Neural crest cell (in vitro differentiated cells): ENCODE measurements at regions not wholly inside any gene's neighbourhood (a gene's known extent, or its start where the extent isn't known, plus 50 kb on each side); places are given as distances from the start of the nearest gene placed in this dataset.

ENCODE experiments used
- DNase-seq: peaks from one replicate; pipeline ENCODE4 v3.0.0; 2021; ENCODE audit warnings: low read depth, mixed read lengths, low spot score
- H3K27ac Mint-ChIP-seq: one replicate; pipeline ENCODE4 v1.8.0; 2021; ENCODE audit warnings: mild to moderate bottlenecking, mixed read lengths; ENCODE audit not compliant: unreplicated experiment
- H3K27me3 Mint-ChIP-seq: 2 replicates; pipeline ENCODE4 v1.8.0; 2021; ENCODE audit warnings: low read depth, mild to moderate bottlenecking, mixed read lengths
- H3K36me3 Mint-ChIP-seq: 2 replicates; pipeline ENCODE4 v1.8.0; 2021; ENCODE audit warnings: low read depth, mild to moderate bottlenecking, mixed read lengths
- H3K4me1 Mint-ChIP-seq: 2 replicates; pipeline ENCODE4 v1.8.0; 2021; ENCODE audit warnings: mixed read lengths
- H3K4me3 Mint-ChIP-seq: one replicate; pipeline ENCODE4 v1.8.0; 2021; ENCODE audit warnings: mild to moderate bottlenecking, mixed read lengths
- H3K9me3 Mint-ChIP-seq: 2 replicates; pipeline ENCODE4 v1.8.0; 2021; ENCODE audit warnings: mixed read lengths
- CTCF ChIP-seq: fragments of 200-600 bp; sonication (generic); conservative IDR thresholded peaks from 2 replicates; pipeline ENCODE4 v1.5.0; 2021; ENCODE audit warnings: antibody characterized with exemption, mild to moderate bottlenecking

- Mint-ChIP-seq H3K4me3 (no peak overlapping the region), H3K9me3 (peaks cover 3% of the 10 kb centered on the region), H3K27ac (no peak overlapping the region), H3K4me1 (no peaks in the 10 kb centered on the region), H3K27me3 (no peaks in the 10 kb centered on the region), H3K36me3 (no peaks in the 10 kb centered on the region)
- no peak for DNase-seq
- TF ChIP-seq CTCF: no peak
Measured at GRCh38 chr12:23431006-23431405, 518.5 kb downstream of the SOX5 start.

GRCh38 chr12:23433121-23433520 lies 516.3 kb downstream of the SOX5 start:
- DNase-seq: no peak
- Mint-ChIP-seq H3K9me3 (peaks cover 8% of the 10 kb centered on the region), H3K36me3 (peaks cover 2% of the 10 kb centered on the region), H3K4me1 (no peaks in the 10 kb centered on the region), H3K27me3 (no peaks in the 10 kb centered on the region), H3K4me3 (no peak overlapping the region), H3K27ac (no peak overlapping the region)
- TF ChIP-seq CTCF: no peak

- Mint-ChIP-seq H3K4me3 (no peak overlapping the region), H3K27ac (no peak overlapping the region), H3K27me3 (no peaks in the 10 kb centered on the region), H3K36me3 (peaks cover 2% of the 10 kb centered on the region), H3K4me1 (no peaks in the 10 kb centered on the region), H3K9me3 (peaks cover 13% of the 10 kb centered on the region)
- no peak for TF ChIP-seq CTCF
- DNase-seq: no peak
Measured at GRCh38 chr12:23434154-23434553, 515.3 kb downstream of the SOX5 start.

GRCh38 chr12:23446746-23447145 lies 502.7 kb downstream of the SOX5 start:
- TF ChIP-seq CTCF: no peak
- Mint-ChIP-seq H3K4me3 (no peak overlapping the region), H3K27ac (no peak overlapping the region), H3K36me3 (no peaks in the 10 kb centered on the region), H3K4me1 (no peaks in the 10 kb centered on the region), H3K27me3 (no peaks in the 10 kb centered on the region), H3K9me3 (no peaks in the 10 kb centered on the region)
- DNase-seq: no peak

- Mint-ChIP-seq H3K4me1 (no peaks in the 10 kb centered on the region), H3K9me3 (peaks cover 2% of the 10 kb centered on the region), H3K27me3 (no peaks in the 10 kb centered on the region), H3K36me3 (no peaks in the 10 kb centered on the region), H3K27ac (no peak overlapping the region), H3K4me3 (no peak overlapping the region)
- no peak for DNase-seq
- TF ChIP-seq CTCF: no peak
Measured at GRCh38 chr12:23450810-23451209, 498.7 kb downstream of the SOX5 start.

- no peaks in the 10 kb centered on the region for H3K27me3 Mint-ChIP-seq
- no peak overlapping the region for H3K4me3 Mint-ChIP-seq
- H3K27ac Mint-ChIP-seq: no peak overlapping the region
- no peak for DNase-seq
- no peaks in the 10 kb centered on the region for H3K4me1 Mint-ChIP-seq
- peak; percentile 1 for TF ChIP-seq CTCF
- peaks cover 2% of the 10 kb centered on the region for H3K9me3 Mint-ChIP-seq
- H3K36me3 Mint-ChIP-seq: no peaks in the 10 kb centered on the region
Measured at GRCh38 chr12:23455283-23455682, 494.2 kb downstream of the SOX5 start.
